SJSA1 (cell line): ENCODE measurements at regions not wholly inside any gene's neighbourhood (a gene's known extent, or its start where the extent isn't known, plus 50 kb on each side); places are given as distances from the start of the nearest gene placed in this dataset.

Experiments used
- DNase-seq, 2 experiments: peaks; one replicate each; pipeline ENCODE4 v3.0.0-alpha.2; 2015 to 2020; ENCODE audit warnings: low spot score in 2 of 2, low read depth in 1 of 2
- H3K27ac ChIP-seq: fragments of 250-450 bp; sonication (Bioruptor Pico); 2 replicates; pipeline ENCODE4 v1.5.1; 2020; ENCODE audit warnings: mild to moderate bottlenecking, moderate library complexity
- H3K27me3 ChIP-seq: fragments of 250-450 bp; sonication (Bioruptor Pico); replicated peaks from 2 replicates; pipeline ENCODE4 v1.5.1; 2020; ENCODE audit warnings: mild to moderate bottlenecking, moderate library complexity
- H3K36me3 ChIP-seq: fragments of 250-450 bp; sonication (Bioruptor Pico); 2 replicates; pipeline ENCODE4 v1.5.1; 2020; ENCODE audit warnings: mild to moderate bottlenecking
- H3K4me1 ChIP-seq: fragments of 250-450 bp; sonication (Bioruptor Pico); replicated peaks from 2 replicates; pipeline ENCODE4 v1.6.1; 2021; ENCODE audit warnings: mild to moderate bottlenecking
- H3K4me3 ChIP-seq: fragments of 250-450 bp; sonication (Bioruptor Pico); 2 replicates; pipeline ENCODE4 v1.5.1; 2020; ENCODE audit warnings: mild to moderate bottlenecking
- H3K9me3 ChIP-seq: fragments of 250-450 bp; sonication (Bioruptor Pico); replicated peaks from 2 replicates; pipeline ENCODE4 v1.5.1; 2020; ENCODE audit warnings: mild to moderate bottlenecking

DNA sequence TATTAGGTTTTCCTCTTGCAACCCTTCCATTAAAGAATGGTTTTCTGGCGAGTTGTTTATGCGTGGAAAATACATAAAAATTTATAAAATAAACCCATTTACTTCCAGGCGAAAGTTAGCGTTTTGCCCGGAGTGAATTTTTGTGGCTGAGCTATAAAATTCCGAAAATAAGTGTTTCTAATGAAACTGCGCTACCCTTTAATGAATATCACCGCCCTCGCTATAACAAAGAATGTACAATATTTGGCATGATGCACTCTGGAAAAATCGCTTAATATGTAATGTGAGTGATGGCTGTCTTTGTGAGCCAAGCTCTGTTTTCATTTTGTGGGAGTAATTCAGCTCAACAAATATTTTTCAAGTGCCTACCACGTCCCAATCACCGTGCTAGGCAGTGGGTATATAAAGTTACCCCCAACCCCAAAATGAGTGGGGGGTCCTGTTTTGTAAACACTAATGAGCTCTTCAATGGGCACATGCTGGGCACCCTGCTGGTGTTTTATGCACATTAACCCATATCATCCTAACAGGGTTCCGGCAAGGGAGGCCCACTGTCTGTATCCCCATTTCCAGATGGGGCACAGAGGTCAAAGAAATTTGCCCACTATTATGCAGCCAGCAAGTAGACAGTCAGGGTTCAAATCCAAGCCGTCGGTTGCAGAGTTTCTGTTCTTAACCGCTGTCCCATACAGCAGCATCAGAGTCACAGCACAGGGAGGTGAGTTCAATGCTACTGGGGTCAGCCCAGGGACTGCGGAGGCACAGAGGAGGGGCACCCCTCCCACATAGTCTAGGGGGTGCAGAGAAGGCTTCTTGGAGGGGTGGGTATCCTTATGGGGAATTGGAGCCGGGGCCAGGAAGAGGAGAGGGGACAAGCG lies 65.7 kb upstream of the STX18 start:
- Histone ChIP-seq H3K36me3 (no peaks in the 10 kb centered on the region), H3K27ac (no peak overlapping the region), H3K27me3 (no peaks in the 10 kb centered on the region), H3K4me3 (no peak overlapping the region), H3K9me3 (no peaks in the 10 kb centered on the region), H3K4me1 (no peaks in the 10 kb centered on the region)
- no peak for DNase-seq

DNA sequence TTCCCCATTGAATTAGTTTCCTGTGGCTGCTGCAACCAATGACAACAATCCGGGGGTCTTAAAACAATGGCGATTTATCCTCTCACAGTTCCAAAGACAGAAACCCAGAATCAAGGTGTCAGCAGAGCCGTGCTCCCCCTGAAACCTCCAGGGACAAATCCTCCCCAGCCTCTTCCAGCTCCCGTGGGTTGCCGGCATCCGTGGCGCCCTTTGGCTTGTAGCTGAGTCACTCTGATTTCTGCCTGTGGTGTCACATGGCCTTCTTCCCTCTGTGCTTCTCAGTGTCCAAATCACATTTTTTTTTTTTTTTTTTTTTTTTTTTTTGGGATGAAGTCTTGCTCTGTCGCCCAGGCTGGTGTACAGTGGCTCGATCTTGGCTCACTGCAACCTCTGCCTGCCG lies 64.5 kb upstream of the STX18 start:
- H3K9me3 ChIP-seq = no peaks in the 10 kb centered on the region
- H3K27ac ChIP-seq = no peak overlapping the region
- no peaks in the 10 kb centered on the region for H3K4me1 ChIP-seq
- no peaks in the 10 kb centered on the region for H3K36me3 ChIP-seq
- no peaks in the 10 kb centered on the region for H3K27me3 ChIP-seq
- no peak overlapping the region for H3K4me3 ChIP-seq
- no peak for DNase-seq

DNA sequence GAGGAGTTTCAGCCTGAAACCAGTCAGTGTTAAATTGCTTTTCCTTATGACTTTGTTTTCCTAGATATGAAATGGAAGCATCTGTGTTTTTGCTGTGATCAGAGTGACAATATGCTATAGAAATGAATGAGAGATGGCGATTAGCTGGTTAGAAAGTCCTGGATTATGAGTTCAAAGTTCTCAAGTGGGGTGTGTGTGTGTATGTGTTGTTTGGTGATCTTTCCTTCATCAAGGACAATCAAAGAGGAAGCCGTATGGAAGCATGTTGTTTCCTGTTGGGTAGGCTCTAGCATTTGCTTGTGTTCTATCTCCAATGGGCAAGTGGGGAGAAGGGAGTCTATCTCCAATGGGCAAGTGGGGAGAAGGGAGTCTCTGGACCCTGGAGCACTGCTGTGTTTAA lies 64.0 kb upstream of the STX18 start:
- H3K9me3 ChIP-seq = no peaks in the 10 kb centered on the region
- H3K27me3 ChIP-seq = no peaks in the 10 kb centered on the region
- H3K27ac ChIP-seq = no peak overlapping the region
- no peak for DNase-seq
- no peaks in the 10 kb centered on the region for H3K36me3 ChIP-seq
- no peaks in the 10 kb centered on the region for H3K4me1 ChIP-seq
- H3K4me3 ChIP-seq = no peak overlapping the region

DNA sequence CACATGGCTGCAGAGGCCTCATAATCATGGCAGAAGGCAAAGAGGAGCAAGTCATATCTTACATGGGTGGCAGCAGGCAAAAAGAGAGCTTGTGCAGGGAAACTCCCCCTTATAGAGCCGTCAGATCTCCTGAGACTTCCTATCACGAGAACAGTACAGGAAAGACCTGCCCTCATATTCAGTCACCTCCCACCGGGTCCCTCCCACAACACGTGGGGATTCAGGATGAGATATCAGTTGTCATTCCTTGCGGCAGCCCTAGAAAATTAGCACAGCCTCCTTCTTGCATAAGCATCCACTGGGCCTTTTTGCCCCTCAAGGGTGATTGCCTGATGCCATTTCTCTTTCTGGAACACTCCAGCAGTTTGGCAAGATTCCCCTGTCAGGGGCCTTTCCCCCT lies 61.7 kb upstream of the STX18 start:
- H3K27ac ChIP-seq = no peak overlapping the region
- H3K27me3 ChIP-seq = no peaks in the 10 kb centered on the region
- no peaks in the 10 kb centered on the region for H3K36me3 ChIP-seq
- H3K9me3 ChIP-seq = no peaks in the 10 kb centered on the region
- no peaks in the 10 kb centered on the region for H3K4me1 ChIP-seq
- DNase-seq = no peak
- H3K4me3 ChIP-seq = no peak overlapping the region

DNA sequence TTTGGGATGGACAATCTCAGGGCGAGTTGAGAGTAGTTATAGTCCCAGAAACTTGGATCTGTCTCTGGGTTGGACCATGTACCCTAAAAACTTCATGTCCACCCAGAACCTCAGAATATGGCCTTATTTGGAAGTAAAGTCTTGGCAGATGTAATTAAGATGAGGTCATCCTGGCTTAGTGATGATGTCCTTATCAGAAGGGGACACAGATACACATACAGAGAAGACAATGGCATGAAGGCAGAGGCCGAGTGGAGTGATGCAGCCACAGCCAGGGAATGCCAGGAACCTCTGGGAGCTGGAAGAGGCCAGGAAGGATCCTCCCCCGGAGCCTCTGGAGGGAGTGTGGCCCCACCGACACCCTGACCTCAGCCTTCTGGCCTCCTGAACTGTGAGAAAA lies 61.2 kb upstream of the STX18 start:
- no peaks in the 10 kb centered on the region for H3K4me1 ChIP-seq
- no peak for DNase-seq

DNA sequence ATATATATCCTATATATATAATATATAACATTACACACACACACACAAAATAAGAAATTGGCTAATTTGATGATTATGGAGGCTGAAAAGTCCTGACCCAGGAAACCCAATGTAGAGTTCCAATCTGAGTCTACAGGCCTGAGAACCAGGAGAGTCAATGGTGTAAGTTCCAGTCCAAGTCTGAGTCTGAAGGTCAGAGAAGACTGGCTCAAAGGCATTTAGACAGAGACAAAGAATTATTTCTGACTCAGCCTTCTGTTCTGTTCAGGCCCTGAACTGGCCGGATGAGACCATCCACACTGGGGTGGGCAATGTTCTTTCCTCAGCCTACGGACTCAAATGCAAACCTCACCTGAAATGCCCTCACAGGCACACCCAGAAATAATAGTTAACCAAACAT lies 60.6 kb upstream of the STX18 start:
- no peak overlapping the region for H3K4me3 ChIP-seq

More for the DNA sequence above, 61.2 kb upstream of the STX18 start:
- Histone ChIP-seq H3K27ac (no peak overlapping the region), H3K27me3 (no peaks in the 10 kb centered on the region), H3K9me3 (no peaks in the 10 kb centered on the region), H3K4me3 (no peak overlapping the region), H3K36me3 (no peaks in the 10 kb centered on the region)

DNA sequence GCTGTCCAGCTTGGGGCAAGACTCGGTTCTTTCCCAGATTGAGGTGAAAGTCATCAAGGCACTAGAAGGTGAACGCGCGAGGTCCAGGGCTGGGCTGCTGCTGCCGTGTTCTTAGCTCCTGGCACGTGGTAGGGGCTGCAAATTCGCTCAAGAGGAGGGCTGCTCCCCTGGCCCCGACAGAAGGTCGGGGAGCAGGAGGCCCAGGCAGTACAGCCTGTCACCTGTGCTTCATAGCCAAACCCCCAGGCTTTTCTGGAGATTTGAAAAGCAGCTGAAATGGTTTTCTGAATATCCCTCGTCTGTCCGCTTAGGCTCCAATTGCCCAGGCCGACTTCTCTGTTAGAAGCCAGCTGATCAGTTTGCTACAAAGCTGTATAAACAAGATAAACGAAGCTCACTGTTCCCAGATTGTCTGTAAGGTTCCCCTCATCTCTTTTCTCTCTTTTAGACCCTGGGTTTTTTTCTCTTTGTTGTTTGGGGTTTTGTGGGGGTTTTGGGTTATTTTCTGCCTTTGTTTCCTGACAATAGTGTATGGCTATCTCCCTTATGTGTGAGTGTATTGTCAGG lies 60.0 kb upstream of the STX18 start:
- no peak for DNase-seq
- Histone ChIP-seq H3K27ac (no peak overlapping the region), H3K36me3 (no peaks in the 10 kb centered on the region), H3K4me1 (no peaks in the 10 kb centered on the region), H3K9me3 (no peaks in the 10 kb centered on the region), H3K4me3 (no peak overlapping the region), H3K27me3 (no peaks in the 10 kb centered on the region)

More for the DNA sequence above, 60.6 kb upstream of the STX18 start:
- no peaks in the 10 kb centered on the region for H3K4me1 ChIP-seq
- no peaks in the 10 kb centered on the region for H3K36me3 ChIP-seq
- H3K27ac ChIP-seq = no peak overlapping the region
- no peaks in the 10 kb centered on the region for H3K9me3 ChIP-seq
- DNase-seq = no peak
- H3K27me3 ChIP-seq = no peaks in the 10 kb centered on the region

DNA sequence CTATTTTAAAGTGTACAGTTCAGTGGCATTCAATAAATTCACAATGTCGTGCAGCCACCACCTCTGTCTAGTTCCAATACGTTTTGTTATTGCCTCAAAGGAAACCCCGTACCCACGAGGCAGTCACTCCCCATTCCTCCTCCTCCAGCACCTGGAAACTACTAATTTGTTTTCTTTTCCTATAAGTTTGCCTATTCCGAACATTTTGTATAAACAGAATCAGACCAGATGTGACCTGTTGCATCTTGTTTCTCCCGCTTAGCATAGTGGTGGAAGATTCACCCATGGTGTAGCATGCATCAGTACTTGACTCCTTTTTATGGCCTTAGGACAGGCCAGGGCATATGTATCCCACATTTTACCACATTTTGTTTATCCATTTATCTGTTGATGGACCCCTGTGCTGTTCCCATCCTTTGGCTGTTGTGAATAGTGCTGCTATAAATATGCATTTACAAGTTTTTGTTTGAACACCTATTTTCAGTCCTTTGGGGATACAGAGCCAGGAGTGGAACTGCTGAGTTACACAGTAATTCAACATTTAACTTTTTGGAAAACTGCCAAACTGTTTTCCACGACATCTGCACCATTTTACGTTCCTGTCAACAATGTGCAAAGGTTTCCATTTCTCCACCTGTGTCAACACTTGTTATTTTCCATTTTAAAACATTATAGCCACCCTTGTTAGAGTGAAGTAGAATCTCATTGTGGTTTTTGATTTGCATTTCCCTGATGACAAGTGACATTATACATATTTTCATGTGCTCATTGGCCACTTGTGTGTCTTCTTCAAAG lies 57.8 kb upstream of the STX18 start:
- peaks cover 4% of the 10 kb centered on the region; the same call in 1 of the 2 replicates for H3K9me3 ChIP-seq
- H3K36me3 ChIP-seq = no peaks in the 10 kb centered on the region
- no peak for DNase-seq
- H3K4me3 ChIP-seq = no peak overlapping the region
- no peak overlapping the region for H3K27ac ChIP-seq
- H3K4me1 ChIP-seq = no peaks in the 10 kb centered on the region
- H3K27me3 ChIP-seq = no peaks in the 10 kb centered on the region

DNA sequence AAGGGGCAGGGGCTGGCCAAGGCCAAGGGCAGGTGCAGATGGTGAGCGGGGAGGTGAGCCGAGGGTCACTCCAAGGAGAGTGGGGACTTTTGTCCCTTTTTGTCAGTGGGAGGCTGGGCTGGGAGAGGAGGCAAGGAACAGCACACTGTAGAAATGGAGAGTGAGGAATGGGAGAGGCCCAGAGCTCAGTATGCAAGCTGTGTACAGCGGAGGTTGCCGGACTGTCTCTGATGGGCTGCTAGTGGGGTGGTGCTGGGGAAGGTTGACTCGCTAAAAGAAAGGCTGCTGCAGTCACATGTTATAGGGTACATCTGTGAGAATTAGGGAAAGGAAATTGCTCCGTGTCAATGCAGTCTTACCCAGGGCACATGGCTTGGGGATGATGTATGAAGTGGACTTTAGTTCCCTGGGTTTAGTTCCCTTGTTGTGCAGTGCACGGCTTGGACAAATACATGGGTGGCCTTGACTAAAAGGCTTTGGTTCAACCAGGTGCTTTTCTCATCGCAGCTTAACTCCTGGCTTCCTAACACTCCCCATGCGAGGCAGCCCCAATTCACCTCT lies 57.1 kb upstream of the STX18 start:
- DNase-seq = no peak
- Histone ChIP-seq H3K9me3 (peaks cover 4% of the 10 kb centered on the region; the same call in 1 of the 2 replicates), H3K27ac (no peak overlapping the region), H3K4me3 (no peak overlapping the region), H3K4me1 (no peaks in the 10 kb centered on the region), H3K27me3 (no peaks in the 10 kb centered on the region), H3K36me3 (no peaks in the 10 kb centered on the region)

DNA sequence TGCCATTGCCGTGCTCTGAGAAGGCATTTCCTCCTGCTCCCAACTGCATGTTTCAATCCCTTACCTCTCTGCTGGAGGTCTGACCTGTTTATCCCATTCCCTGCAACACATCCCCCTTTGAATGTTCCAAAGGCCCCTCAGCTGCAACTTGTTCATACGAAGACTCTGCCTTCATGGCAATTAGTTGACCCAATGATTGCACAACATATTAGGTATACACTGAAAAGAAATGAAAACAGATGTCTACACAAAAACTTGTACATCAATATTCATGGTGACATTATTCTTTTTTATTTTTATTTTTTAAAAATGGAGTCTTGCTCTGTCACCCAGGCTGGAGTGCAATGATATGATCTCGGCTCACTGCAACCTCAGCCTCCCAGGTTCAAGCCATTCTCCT lies 54.9 kb upstream of the STX18 start:
- DNase-seq = no peak
- Histone ChIP-seq H3K4me3 (no peak overlapping the region), H3K36me3 (no peaks in the 10 kb centered on the region), H3K27me3 (no peaks in the 10 kb centered on the region), H3K9me3 (peaks cover 4% of the 10 kb centered on the region; the same call in 1 of the 2 replicates), H3K4me1 (no peaks in the 10 kb centered on the region), H3K27ac (no peak overlapping the region)

DNA sequence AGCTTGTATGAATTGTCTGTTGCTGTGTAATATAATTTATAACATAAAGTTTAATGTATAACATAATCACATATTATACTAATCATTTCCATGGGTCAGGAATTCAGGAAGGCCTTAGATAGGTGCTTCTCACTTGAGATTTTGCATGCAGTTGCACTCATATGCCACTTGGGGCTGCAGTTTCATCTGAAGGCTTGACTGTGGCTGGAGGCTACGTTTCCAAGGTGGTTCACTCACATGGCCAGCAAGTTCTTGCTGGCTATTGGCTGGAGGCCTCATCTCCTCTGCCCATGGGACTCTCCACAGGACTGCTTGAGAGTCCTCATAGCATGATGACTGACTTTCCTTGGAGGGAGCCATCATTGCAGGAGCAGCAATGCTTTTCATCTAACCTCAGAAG lies 53.4 kb upstream of the STX18 start:
- Histone ChIP-seq H3K27me3 (no peaks in the 10 kb centered on the region), H3K9me3 (peaks cover 4% of the 10 kb centered on the region; the same call in 1 of the 2 replicates), H3K36me3 (no peaks in the 10 kb centered on the region), H3K27ac (no peak overlapping the region), H3K4me1 (0 out of 2 replicates have a peak, but pooled peaks cover 4% of the 10 kb centered on the region), H3K4me3 (no peak overlapping the region)
- DNase-seq = no peak

DNA sequence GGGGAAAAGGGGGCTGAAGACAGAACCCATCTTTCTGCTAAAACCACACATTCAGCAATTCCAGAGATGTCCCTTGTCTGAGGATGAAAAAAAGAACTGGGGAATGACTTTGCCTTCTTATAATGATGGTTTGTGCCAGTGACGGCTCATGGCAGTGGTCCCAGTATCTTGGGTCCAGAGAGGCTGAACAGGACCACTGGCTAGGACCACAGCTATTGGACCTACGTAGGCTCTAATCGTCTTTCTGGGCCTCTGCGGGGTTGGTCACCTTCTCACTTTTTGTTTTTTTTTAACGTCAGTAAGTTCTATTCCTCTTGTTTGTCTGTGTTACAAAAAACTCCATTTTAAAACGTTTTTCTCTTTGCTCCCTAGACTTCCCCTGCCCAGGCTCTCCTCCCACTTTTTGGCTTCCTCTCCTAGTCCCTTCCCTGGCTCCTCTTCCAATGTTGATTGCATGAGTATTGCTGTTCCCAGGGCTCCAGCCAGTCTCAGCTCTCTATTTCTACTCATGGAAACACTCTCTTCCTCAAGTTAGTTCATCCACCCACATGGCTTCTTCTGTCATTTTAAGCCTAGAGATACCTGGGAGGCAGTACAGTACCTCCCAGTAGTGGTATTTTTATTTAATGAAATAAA lies 52.6 kb upstream of the STX18 start:
- Histone ChIP-seq H3K4me3 (no peak overlapping the region), H3K9me3 (peaks cover 4% of the 10 kb centered on the region; the same call in 1 of the 2 replicates), H3K36me3 (no peaks in the 10 kb centered on the region), H3K4me1 (0 out of 2 replicates have a peak, but pooled peaks cover 5% of the 10 kb centered on the region), H3K27me3 (no peaks in the 10 kb centered on the region), H3K27ac (no peak overlapping the region)
- DNase-seq = no peak

DNA sequence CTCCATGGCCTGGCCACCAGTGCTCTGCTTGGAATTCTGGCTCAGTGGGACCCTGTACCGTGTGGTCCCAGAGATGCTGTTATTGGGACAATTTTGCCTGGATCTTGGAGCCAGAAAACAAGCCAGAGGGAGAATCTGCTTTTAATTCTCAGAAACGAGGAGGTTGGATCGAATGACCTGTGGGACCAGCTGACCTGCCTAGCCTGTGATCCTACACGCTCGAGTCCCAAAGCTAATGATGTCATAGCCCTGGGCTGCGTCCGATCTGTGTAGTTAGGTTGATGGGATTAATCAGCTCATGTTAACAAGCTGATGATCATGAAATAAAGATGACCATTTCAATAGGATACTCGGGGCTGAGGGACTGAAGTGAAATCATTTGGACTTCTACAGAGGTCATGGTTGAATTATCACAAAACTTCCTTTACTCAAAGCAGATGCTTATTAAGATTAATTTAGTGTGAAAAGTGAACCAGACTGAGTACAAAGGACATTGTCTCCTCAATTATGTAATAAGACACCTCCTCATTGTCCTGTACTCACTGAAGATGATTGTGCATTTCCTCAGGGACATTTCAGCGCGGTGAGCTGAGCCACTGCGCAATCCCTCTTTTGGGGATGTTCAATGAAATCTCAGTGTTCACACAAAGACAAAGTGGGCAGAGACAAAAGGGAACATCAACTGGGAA lies 51.9 kb upstream of the STX18 start:
- Histone ChIP-seq H3K4me1 (0 out of 2 replicates have a peak, but pooled peaks cover 5% of the 10 kb centered on the region), H3K4me3 (no peak overlapping the region), H3K27ac (no peak overlapping the region), H3K27me3 (no peaks in the 10 kb centered on the region), H3K9me3 (peaks cover 4% of the 10 kb centered on the region; the same call in 1 of the 2 replicates), H3K36me3 (no peaks in the 10 kb centered on the region)
- no peak for DNase-seq
